Central memory CD8-positive, alpha-beta T cell (primary cell): ENCODE measurements at regions not wholly inside any gene's neighbourhood (a gene's known extent, or its start where the extent isn't known, plus 50 kb on each side); places are given as distances from the start of the nearest gene placed in this dataset.
"Not testable (repeated sequence)": the region's sequence is repeated elsewhere in the genome, so short reads cannot be mapped to it uniquely, and the experiment has no call there.

ENCODE experiments used
- ATAC-seq: fragments of 150-1000 bp; cut with Tn5 transposase; replicated peaks from 2 replicates; pipeline ENCODE4 v1.10.0; 2022; ENCODE audit warnings: mild to moderate bottlenecking, moderate FRiP score, moderate number of reproducible peaks; ENCODE audit not compliant: poor library complexity, severe bottlenecking; ENCODE audit errors: extremely low read depth
- DNase-seq, 2 donors: peaks; one replicate each; pipeline ENCODE4 v3.0.0; 2021; ENCODE audit warnings: low spot score in 2 of 2
- H3K27ac Mint-ChIP-seq: one replicate; pipeline ENCODE4 v1.8.0; 2022; ENCODE audit warnings: low read depth, mild to moderate bottlenecking, moderate library complexity, mixed read lengths
- H3K27me3 Mint-ChIP-seq: one replicate; pipeline ENCODE4 v1.8.0; 2022; ENCODE audit warnings: mixed read lengths
- H3K36me3 Mint-ChIP-seq: one replicate; pipeline ENCODE4 v1.8.0; 2022; ENCODE audit warnings: mild to moderate bottlenecking, moderate library complexity, mixed read lengths; ENCODE audit not compliant: insufficient read depth
- H3K4me1 Mint-ChIP-seq: one replicate; pipeline ENCODE4 v1.8.0; 2022; ENCODE audit warnings: mixed read lengths
- H3K4me3 Mint-ChIP-seq: one replicate; pipeline ENCODE4 v1.8.0; 2022; ENCODE audit warnings: mild to moderate bottlenecking, moderate library complexity, mixed read lengths
- H3K9me3 Mint-ChIP-seq: one replicate; pipeline ENCODE4 v1.8.0; 2022; ENCODE audit warnings: mixed read lengths

GRCh38 chr5:130868186-130868840 lies 296.7 kb downstream of the HINT1 start:
- Mint-ChIP-seq H3K27me3 (peaks cover 17% of the 10 kb centered on the region), H3K27ac (no peak overlapping the region), H3K4me3 (no peak overlapping the region), H3K36me3 (no peaks in the 10 kb centered on the region), H3K4me1 (no peaks in the 10 kb centered on the region), H3K9me3 (no peaks in the 10 kb centered on the region)
- no peak for DNase-seq
- no peak for ATAC-seq

- no peak for ATAC-seq
- no peak overlapping the region for H3K27ac Mint-ChIP-seq
- H3K36me3 Mint-ChIP-seq = no peaks in the 10 kb centered on the region
- no peaks in the 10 kb centered on the region for H3K4me1 Mint-ChIP-seq
- H3K4me3 Mint-ChIP-seq = no peak overlapping the region
- H3K27me3 Mint-ChIP-seq = peaks cover 67% of the 10 kb centered on the region
- no peak for DNase-seq
- H3K9me3 Mint-ChIP-seq = peaks cover 15% of the 10 kb centered on the region
Measured at GRCh38 chr5:130845049-130845765, 319.8 kb downstream of the HINT1 start.

- peaks cover 17% of the 10 kb centered on the region for H3K27me3 Mint-ChIP-seq
- H3K4me3 Mint-ChIP-seq = peak overlapping the region; percentile 81
- no peak for DNase-seq
- peaks cover 10% of the 10 kb centered on the region for H3K4me1 Mint-ChIP-seq
- H3K9me3 Mint-ChIP-seq = peaks cover under 1% of the 10 kb centered on the region
- peak overlapping the region; percentile 79 for H3K27ac Mint-ChIP-seq
- H3K36me3 Mint-ChIP-seq = no peaks in the 10 kb centered on the region
- ATAC-seq = peak; percentile 40
Measured at GRCh38 chr5:130836729-130837649, 328.1 kb downstream of the HINT1 start.

GRCh38 chr5:130817598-130818384 lies 347.3 kb downstream of the HINT1 start:
- not testable (repeated sequence) for ATAC-seq, H3K9me3 Mint-ChIP-seq, H3K4me1 Mint-ChIP-seq, H3K27me3 Mint-ChIP-seq, H3K4me3 Mint-ChIP-seq, H3K27ac Mint-ChIP-seq, H3K36me3 Mint-ChIP-seq, DNase-seq

- no peaks in the 10 kb centered on the region for H3K9me3 Mint-ChIP-seq
- no peak for ATAC-seq
- no peak overlapping the region for H3K27ac Mint-ChIP-seq
- peaks cover 10% of the 10 kb centered on the region for H3K27me3 Mint-ChIP-seq
- H3K36me3 Mint-ChIP-seq = no peaks in the 10 kb centered on the region
- no peak overlapping the region for H3K4me3 Mint-ChIP-seq
- DNase-seq = no peak
- H3K4me1 Mint-ChIP-seq = no peaks in the 10 kb centered on the region
Measured at GRCh38 chr5:130815246-130815645, 349.8 kb downstream of the HINT1 start.

- DNase-seq (no peak), ATAC-seq (no peak)
- Mint-ChIP-seq H3K27ac (no peak overlapping the region), H3K36me3 (peaks cover 2% of the 10 kb centered on the region), H3K27me3 (peaks cover 48% of the 10 kb centered on the region), H3K4me1 (no peaks in the 10 kb centered on the region), H3K9me3 (no peaks in the 10 kb centered on the region), H3K4me3 (no peak overlapping the region)
Measured at GRCh38 chr5:130808691-130809090, 356.4 kb downstream of the HINT1 start.

- H3K27me3 Mint-ChIP-seq = peaks cover 59% of the 10 kb centered on the region
- H3K4me1 Mint-ChIP-seq = no peaks in the 10 kb centered on the region
- peaks cover 2% of the 10 kb centered on the region for H3K36me3 Mint-ChIP-seq
- H3K4me3 Mint-ChIP-seq = no peak overlapping the region
- no peak overlapping the region for H3K27ac Mint-ChIP-seq
- peaks cover 5% of the 10 kb centered on the region for H3K9me3 Mint-ChIP-seq
- no peak for ATAC-seq
- DNase-seq = no peak
Measured at GRCh38 chr5:130805648-130806047, 359.4 kb downstream of the HINT1 start.

GRCh38 chr5:130805036-130805435 lies 360.0 kb downstream of the HINT1 start:
- ATAC-seq (no peak), DNase-seq (no peak)
- Mint-ChIP-seq H3K4me1 (no peaks in the 10 kb centered on the region), H3K4me3 (no peak overlapping the region), H3K9me3 (peaks cover 5% of the 10 kb centered on the region), H3K27ac (no peak overlapping the region), H3K27me3 (peaks cover 53% of the 10 kb centered on the region), H3K36me3 (peaks cover 2% of the 10 kb centered on the region)

- Mint-ChIP-seq H3K4me3 (no peak overlapping the region), H3K4me1 (no peaks in the 10 kb centered on the region), H3K36me3 (peaks cover 2% of the 10 kb centered on the region), H3K27me3 (peaks cover 34% of the 10 kb centered on the region), H3K27ac (no peak overlapping the region), H3K9me3 (peaks cover 10% of the 10 kb centered on the region)
- no peak for ATAC-seq
- no peak for DNase-seq
Measured at GRCh38 chr5:130801963-130802362, 363.1 kb downstream of the HINT1 start.

GRCh38 chr5:130799015-130799414 lies 366.0 kb downstream of the HINT1 start:
- Mint-ChIP-seq H3K4me1 (no peaks in the 10 kb centered on the region), H3K4me3 (no peak overlapping the region), H3K9me3 (peaks cover 10% of the 10 kb centered on the region), H3K27me3 (peaks cover 12% of the 10 kb centered on the region), H3K27ac (no peak overlapping the region), H3K36me3 (no peaks in the 10 kb centered on the region)
- DNase-seq = no peak
- ATAC-seq = no peak

GRCh38 chr5:130797303-130797702 lies 367.8 kb downstream of the HINT1 start:
- Mint-ChIP-seq H3K9me3 (peaks cover 10% of the 10 kb centered on the region), H3K4me1 (no peaks in the 10 kb centered on the region), H3K4me3 (no peak overlapping the region), H3K36me3 (no peaks in the 10 kb centered on the region), H3K27ac (no peak overlapping the region), H3K27me3 (peaks cover 3% of the 10 kb centered on the region)
- DNase-seq (no peak), ATAC-seq (no peak)

- peaks cover 3% of the 10 kb centered on the region for H3K27me3 Mint-ChIP-seq
- no peak overlapping the region for H3K4me3 Mint-ChIP-seq
- peaks cover 10% of the 10 kb centered on the region for H3K9me3 Mint-ChIP-seq
- no peak overlapping the region for H3K27ac Mint-ChIP-seq
- no peaks in the 10 kb centered on the region for H3K4me1 Mint-ChIP-seq
- ATAC-seq = no peak
- no peaks in the 10 kb centered on the region for H3K36me3 Mint-ChIP-seq
- DNase-seq = no peak
Measured at GRCh38 chr5:130796902-130797301, 368.2 kb downstream of the HINT1 start.
